Gastroesophageal sphincter (tissue), 4 donors: ENCODE measurements at regions not wholly inside any gene's neighbourhood (a gene's known extent, or its start where the extent isn't known, plus 50 kb on each side); places are given as distances from the start of the nearest gene placed in this dataset.

Experiments
- ATAC-seq: fragments of 150-250 bp; one replicate; pipeline ENCODE4 v1.9.1; 2016; ENCODE audit warnings: mild to moderate bottlenecking, moderate library complexity
- H3K27ac ChIP-seq, 4 donors: fragments of 200-600 bp; sonication (generic) in 3 of 4; 1 replicate in 3 of 4; 2 replicates in 1 of 4; pipeline ENCODE4 v1.5.1; 2016 to 2019
- H3K27me3 ChIP-seq: fragments of 200-600 bp; sonication (generic); one replicate; pipeline ENCODE4 v1.5.1; 2019
- H3K36me3 ChIP-seq, 2 donors: fragments of 200-600 bp; sonication (generic); one replicate each; pipeline ENCODE4 v1.5.1; 2019; ENCODE audit warnings: control low read depth in 1 of 2
- H3K4me1 ChIP-seq, 3 donors: fragments of 200-600 bp; sonication (generic); 1 replicate in 2 of 3; 2 replicates in 1 of 3; pipeline ENCODE4 v1.5.1; 2016 to 2019; ENCODE audit warnings: control low read depth in 2 of 3
- H3K4me3 ChIP-seq, 2 donors: fragments of 200-600 bp; sonication (generic); one replicate each; pipeline ENCODE4 v1.5.1; 2019; ENCODE audit warnings: mild to moderate bottlenecking in 1 of 2, moderate library complexity in 1 of 2
- H3K9me3 ChIP-seq, 3 donors: fragments of 200-600 bp; sonication (generic); one replicate each; pipeline ENCODE4 v1.5.1; 2017 to 2019; ENCODE audit warnings: control low read depth in 2 of 3
- EP300 ChIP-seq: sonication (generic); formaldehyde crosslinking; IDR thresholded peaks from one replicate; pipeline ENCODE4 v1.6.1; 2017; ENCODE audit warnings: antibody characterized with exemption, mild to moderate bottlenecking
- POLR2A ChIP-seq, 2 donors: fragments of 450-650 bp; IDR thresholded peaks; one replicate each; pipeline ENCODE4 v1.6.1; 2017; ENCODE audit warnings: antibody characterized with exemption in 2 of 2, mild to moderate bottlenecking in 2 of 2, moderate library complexity in 1 of 2
- POLR2AphosphoS5 ChIP-seq: sonication (generic); formaldehyde crosslinking; IDR thresholded peaks from one replicate; pipeline ENCODE4 v1.6.1; 2017; ENCODE audit warnings: antibody characterized with exemption
- WGBS, 2 donors: methylation state at CpG; one replicate each; pipeline ENCODE4 v1.1.5; 2018; ENCODE audit warnings: low coverage in 1 of 2; 5-methylcytosine and 5-hydroxymethylcytosine counted together
- TF ChIP-seq, protein P1 (sequence below), 4 experiments: fragments of 200-600 bp in 2 of 4; fragments of 450-650 bp in 2 of 4; sonication (generic) in 1 of 4; IDR thresholded peaks; one replicate each; pipeline ENCODE4 v1.5.1; 2017 to 2019; ENCODE audit warnings: antibody characterized with exemption in 4 of 4, mild to moderate bottlenecking in 2 of 4, moderate library complexity in 2 of 4

DNA sequence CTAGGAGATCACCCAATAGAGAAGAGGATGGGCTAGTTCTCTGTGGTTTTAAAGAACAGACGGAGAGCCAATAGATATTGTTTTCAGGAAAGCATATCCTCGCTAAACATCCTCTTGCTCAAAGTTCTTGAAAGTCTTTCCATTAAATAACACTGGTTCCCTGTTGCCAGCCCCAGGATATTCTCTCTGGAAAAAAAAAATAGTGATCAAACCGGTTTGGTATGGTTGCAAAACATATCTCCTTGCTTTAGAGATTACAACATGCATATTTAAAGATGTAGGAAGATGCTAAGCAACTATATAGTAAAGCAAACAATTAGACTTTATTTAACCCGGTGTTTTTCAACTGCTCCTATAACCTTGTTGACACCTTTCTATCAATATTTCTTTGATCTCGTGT, 211.4 kb downstream of the CMPK2 start:
- no peak for ATAC-seq
- TF ChIP-seq POLR2A (IDR thresholded peaks at IDR 0.05) (no peak), EP300 (no peak), POLR2AphosphoS5 (no peak)
- TF ChIP-seq, protein P1, sequence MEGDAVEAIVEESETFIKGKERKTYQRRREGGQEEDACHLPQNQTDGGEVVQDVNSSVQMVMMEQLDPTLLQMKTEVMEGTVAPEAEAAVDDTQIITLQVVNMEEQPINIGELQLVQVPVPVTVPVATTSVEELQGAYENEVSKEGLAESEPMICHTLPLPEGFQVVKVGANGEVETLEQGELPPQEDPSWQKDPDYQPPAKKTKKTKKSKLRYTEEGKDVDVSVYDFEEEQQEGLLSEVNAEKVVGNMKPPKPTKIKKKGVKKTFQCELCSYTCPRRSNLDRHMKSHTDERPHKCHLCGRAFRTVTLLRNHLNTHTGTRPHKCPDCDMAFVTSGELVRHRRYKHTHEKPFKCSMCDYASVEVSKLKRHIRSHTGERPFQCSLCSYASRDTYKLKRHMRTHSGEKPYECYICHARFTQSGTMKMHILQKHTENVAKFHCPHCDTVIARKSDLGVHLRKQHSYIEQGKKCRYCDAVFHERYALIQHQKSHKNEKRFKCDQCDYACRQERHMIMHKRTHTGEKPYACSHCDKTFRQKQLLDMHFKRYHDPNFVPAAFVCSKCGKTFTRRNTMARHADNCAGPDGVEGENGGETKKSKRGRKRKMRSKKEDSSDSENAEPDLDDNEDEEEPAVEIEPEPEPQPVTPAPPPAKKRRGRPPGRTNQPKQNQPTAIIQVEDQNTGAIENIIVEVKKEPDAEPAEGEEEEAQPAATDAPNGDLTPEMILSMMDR (IDR thresholded peaks at IDR 0.05) = no peak

DNA sequence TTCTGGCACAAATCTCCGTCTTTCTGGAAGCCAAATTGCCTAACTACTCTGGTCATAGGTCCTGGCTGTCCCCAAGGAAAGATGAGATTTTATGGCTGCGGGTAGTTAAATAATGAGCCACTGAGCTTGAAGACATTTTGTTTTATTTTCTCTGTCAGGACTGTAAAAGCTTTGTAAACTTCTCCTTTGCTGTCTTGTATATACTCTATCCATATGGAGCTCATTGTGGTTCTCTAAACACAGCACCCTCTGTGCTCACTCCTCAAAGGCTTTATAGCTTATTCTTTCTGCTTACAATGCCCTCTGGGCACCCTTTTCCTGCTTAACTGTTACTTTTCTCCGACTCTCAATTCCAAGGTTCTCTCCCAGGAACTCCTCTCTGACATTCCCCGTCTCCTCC, 209.1 kb downstream of the CMPK2 start:
- H3K9me3 ChIP-seq = no peaks in the 10 kb centered on the region
- no peaks in the 10 kb centered on the region for H3K4me1 ChIP-seq
- no peak overlapping the region for H3K4me3 ChIP-seq
- ATAC-seq = no peak
- TF ChIP-seq EP300 = no peak
- no peak for TF ChIP-seq POLR2A (IDR thresholded peaks at IDR 0.05)
- no peak for TF ChIP-seq POLR2AphosphoS5
- TF ChIP-seq, protein P1 (IDR thresholded peaks at IDR 0.05) = no peak
- H3K27me3 ChIP-seq = peaks cover 5% of the 10 kb centered on the region
- H3K36me3 ChIP-seq = no peaks in the 10 kb centered on the region
- H3K27ac ChIP-seq = no peak overlapping the region
- WGBS, 2 donors = 51 to 55% methylated on average over 3 to 4 of the region's 4 CpGs

More for the DNA sequence above, 211.4 kb downstream of the CMPK2 start:
- Histone ChIP-seq H3K27me3 (peaks cover 5% of the 10 kb centered on the region), H3K36me3 (no peaks in the 10 kb centered on the region), H3K4me1 (no peaks in the 10 kb centered on the region), H3K4me3 (no peak overlapping the region), H3K9me3 (no peaks in the 10 kb centered on the region), H3K27ac (no peak overlapping the region)
- 43 to 61% methylated on average over 4 to 5 of the region's 5 CpGs for WGBS, 2 donors

DNA sequence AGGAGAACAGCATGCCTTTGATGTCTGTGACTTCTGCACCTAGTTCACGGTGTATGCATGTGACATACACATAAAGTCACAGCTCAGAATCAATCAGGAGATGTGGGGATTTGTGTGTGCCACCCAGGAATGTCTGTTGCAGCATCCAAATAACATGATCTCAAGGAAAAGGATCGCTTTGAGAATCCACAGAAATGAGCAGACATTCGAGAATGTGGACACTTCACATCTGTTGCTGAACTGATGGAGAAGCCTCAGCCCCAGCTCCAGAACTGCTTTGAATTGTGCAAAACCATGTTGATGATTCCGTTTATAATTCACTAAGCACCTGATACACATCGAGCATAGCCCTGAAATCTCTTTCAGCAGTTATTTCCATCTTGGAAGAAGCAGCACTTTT, 208.6 kb downstream of the CMPK2 start:
- TF ChIP-seq EP300 (no peak), POLR2A (IDR thresholded peaks at IDR 0.05) (no peak), POLR2AphosphoS5 (no peak)
- TF ChIP-seq, protein P1 (IDR thresholded peaks at IDR 0.05) = no peak
- peaks cover 5% of the 10 kb centered on the region for H3K27me3 ChIP-seq
- H3K9me3 ChIP-seq = no peaks in the 10 kb centered on the region
- WGBS, 2 donors = 40 to 43% methylated on average over 3 to 4 of the region's 5 CpGs
- no peaks in the 10 kb centered on the region for H3K36me3 ChIP-seq
- H3K4me3 ChIP-seq = no peak overlapping the region
- no peak overlapping the region for H3K27ac ChIP-seq
- H3K4me1 ChIP-seq = no peaks in the 10 kb centered on the region
- ATAC-seq = no peak

DNA sequence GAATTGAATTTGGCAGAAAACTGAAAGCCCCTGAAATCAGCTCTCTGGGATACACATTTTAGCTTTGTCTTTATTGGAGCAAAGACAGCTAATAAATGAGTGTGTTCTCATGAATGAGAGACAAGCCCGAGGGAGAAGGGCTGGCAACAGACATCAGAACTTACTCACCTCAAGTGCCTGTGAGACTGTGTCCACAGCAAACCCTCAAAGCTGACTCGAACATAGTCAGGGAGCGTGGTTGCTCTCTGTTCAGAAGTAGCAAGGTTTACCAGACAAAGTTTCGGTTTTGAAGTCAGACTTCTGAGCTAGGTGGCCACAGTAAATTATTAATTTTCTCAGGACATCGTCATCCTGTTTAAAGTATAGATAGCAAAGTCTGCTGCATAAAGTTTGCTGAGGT, 207.9 kb downstream of the CMPK2 start:
- Histone ChIP-seq H3K9me3 (no peaks in the 10 kb centered on the region), H3K27ac (no peak overlapping the region), H3K4me1 (no peaks in the 10 kb centered on the region), H3K4me3 (no peak overlapping the region), H3K36me3 (no peaks in the 10 kb centered on the region), H3K27me3 (peaks cover 5% of the 10 kb centered on the region)
- no peak for ATAC-seq
- 60 to 64% methylated on average over 5 of the region's 5 CpGs for WGBS, 2 donors
- no peak for TF ChIP-seq EP300
- no peak for TF ChIP-seq POLR2AphosphoS5
- TF ChIP-seq, protein P1 (IDR thresholded peaks at IDR 0.05) = no peak
- no peak for TF ChIP-seq POLR2A (IDR thresholded peaks at IDR 0.05)

DNA sequence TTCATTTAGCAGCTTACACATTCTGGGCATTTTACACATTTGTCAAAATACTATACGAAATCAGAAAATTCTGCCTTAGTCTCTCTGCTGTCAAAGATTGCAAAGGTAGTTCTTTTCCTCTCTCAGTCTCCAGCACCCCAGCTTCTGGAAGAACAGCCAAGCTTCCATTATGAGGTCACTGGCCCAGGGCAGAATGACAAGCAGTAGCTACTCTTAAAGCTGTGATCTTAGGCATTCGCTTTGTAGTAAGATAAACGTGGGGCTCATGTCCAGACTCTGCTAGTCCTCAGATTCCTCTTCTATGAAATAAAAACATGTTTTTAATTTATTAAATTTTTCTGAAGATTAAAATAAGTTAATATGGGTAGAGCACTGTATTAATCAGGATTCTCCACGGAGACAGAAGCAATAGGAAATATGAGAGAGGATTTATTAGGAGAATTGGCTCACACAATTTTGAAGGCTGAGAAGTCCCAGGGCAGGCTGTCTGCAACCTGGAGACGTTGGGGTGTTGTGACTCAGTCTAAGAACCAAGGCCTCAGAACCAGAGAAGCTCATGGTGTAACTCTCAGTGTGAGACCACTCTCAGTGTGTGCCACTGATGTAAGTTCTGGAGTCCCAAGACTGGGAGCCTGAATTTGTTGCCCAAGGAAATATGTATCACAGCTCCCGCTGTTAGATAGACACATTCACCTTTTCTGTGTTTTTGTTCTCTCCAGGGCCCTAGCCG, 201.2 kb downstream of the CMPK2 start:
- Histone ChIP-seq H3K27ac (no peak overlapping the region), H3K9me3 (no peaks in the 10 kb centered on the region), H3K27me3 (no peaks in the 10 kb centered on the region), H3K36me3 (no peaks in the 10 kb centered on the region), H3K4me1 (no peaks in the 10 kb centered on the region), H3K4me3 (no peak overlapping the region)
- ATAC-seq = no peak
- TF ChIP-seq, protein P1 (IDR thresholded peaks at IDR 0.05) = no peak
- TF ChIP-seq POLR2AphosphoS5 (no peak), EP300 (no peak)
- 29 to 62% methylated on average over 3 to 7 of the region's 7 CpGs for WGBS, 2 donors
